ENCODE measurements at regions not wholly inside any gene's neighbourhood (a gene's known extent, or its start where the extent isn't known, plus 50 kb on each side); places are given as distances from the start of the nearest gene placed in this dataset.

DNA sequence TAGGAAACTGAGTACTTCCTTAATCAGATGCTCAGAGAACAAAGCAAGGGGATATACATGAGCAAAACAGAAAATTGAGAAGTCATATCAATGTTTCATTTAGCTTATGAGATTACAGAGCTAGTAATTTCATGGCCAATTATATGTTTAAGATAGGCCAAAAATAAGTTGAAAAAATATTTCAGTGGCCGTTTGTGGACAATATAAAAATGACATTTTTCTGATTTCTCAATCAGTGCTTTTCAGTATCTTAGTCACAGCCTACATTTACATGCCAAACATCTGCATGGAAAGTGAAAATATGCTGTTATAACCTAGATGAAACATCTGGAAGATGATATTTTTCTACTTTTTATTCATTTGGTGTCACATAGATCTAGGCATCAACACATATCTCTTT lies 192.5 kb downstream of the HLX start:
- no peaks in the 10 kb centered on the region for H3K36me3 ChIP-seq (ENCODE audit: insufficient read depth, low read length)
- H3F3A ChIP-seq (ENCODE audit: insufficient read depth, low read length): no peaks in the 10 kb centered on the region
- TF ChIP-seq EZH2 (IDR thresholded peaks at IDR 0.05; ENCODE audit: borderline replicate concordance, low read length): no peak
- TF ChIP-seq, protein P1, sequence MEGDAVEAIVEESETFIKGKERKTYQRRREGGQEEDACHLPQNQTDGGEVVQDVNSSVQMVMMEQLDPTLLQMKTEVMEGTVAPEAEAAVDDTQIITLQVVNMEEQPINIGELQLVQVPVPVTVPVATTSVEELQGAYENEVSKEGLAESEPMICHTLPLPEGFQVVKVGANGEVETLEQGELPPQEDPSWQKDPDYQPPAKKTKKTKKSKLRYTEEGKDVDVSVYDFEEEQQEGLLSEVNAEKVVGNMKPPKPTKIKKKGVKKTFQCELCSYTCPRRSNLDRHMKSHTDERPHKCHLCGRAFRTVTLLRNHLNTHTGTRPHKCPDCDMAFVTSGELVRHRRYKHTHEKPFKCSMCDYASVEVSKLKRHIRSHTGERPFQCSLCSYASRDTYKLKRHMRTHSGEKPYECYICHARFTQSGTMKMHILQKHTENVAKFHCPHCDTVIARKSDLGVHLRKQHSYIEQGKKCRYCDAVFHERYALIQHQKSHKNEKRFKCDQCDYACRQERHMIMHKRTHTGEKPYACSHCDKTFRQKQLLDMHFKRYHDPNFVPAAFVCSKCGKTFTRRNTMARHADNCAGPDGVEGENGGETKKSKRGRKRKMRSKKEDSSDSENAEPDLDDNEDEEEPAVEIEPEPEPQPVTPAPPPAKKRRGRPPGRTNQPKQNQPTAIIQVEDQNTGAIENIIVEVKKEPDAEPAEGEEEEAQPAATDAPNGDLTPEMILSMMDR (IDR thresholded peaks at IDR 0.05; ENCODE audit: low read length): no peak
- H4K20me1 ChIP-seq (ENCODE audit: insufficient read depth, low read length): no peaks in the 10 kb centered on the region
- no peaks in the 10 kb centered on the region for H3K27me3 ChIP-seq (ENCODE audit: insufficient read depth, low read length)
- H3K9me2 ChIP-seq (ENCODE audit: low read depth, low read length): no peaks in the 10 kb centered on the region
- H3K9ac ChIP-seq (ENCODE audit: low read length): no peak overlapping the region
- H3K4me1 ChIP-seq (ENCODE audit: insufficient read depth, low read length, severe bottlenecking): peaks cover 5% of the 10 kb centered on the region
- no peaks in the 10 kb centered on the region for H3K79me2 ChIP-seq (ENCODE audit: insufficient read depth, low read length)
- no peaks in the 10 kb centered on the region for H3K9me3 ChIP-seq (ENCODE audit: low read length)
- H2AFZ ChIP-seq (ENCODE audit: low read length): no peak overlapping the region
- H3K4me2 ChIP-seq (ENCODE audit: low read length): no peak overlapping the region
- H3K27ac ChIP-seq (ENCODE audit: low read depth, low read length, poor library complexity, severe bottlenecking): no peak overlapping the region
- H3K4me3 ChIP-seq (ENCODE audit: low read depth, low read length, poor library complexity, severe bottlenecking): no peak overlapping the region

DNA sequence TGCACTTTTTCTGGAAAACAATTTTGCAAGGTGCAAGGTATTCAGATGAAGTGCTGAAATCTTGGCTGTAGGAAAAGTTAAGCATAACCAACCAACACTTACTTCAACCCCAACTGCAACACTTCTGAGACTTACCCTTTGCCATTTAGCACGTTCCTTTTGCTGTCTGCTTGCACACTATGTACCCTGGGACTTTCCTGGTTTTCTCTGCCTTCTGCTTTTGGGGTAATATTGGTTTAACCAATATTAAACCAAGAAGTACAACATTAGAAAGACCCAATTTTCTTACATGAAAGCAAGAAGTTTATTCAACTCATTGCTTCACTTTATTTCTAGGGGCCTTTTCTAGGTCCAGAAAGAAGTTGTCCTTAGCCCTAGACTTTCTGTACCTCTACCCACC lies 193.0 kb downstream of the HLX start:
- Histone ChIP-seq H4K20me1 (ENCODE audit: insufficient read depth, low read length) (no peaks in the 10 kb centered on the region), H3K27ac (ENCODE audit: low read depth, low read length, poor library complexity, severe bottlenecking) (no peak overlapping the region), H3K9me3 (ENCODE audit: low read length) (no peaks in the 10 kb centered on the region), H3K9ac (ENCODE audit: low read length) (no peak overlapping the region), H2AFZ (ENCODE audit: low read length) (no peak overlapping the region), H3K27me3 (ENCODE audit: insufficient read depth, low read length) (no peaks in the 10 kb centered on the region), H3K36me3 (ENCODE audit: insufficient read depth, low read length) (no peaks in the 10 kb centered on the region), H3K4me1 (ENCODE audit: insufficient read depth, low read length, severe bottlenecking) (peaks cover 5% of the 10 kb centered on the region), H3K9me2 (ENCODE audit: low read depth, low read length) (no peaks in the 10 kb centered on the region), H3F3A (ENCODE audit: insufficient read depth, low read length) (no peaks in the 10 kb centered on the region), H3K79me2 (ENCODE audit: insufficient read depth, low read length) (no peaks in the 10 kb centered on the region), H3K4me3 (ENCODE audit: low read depth, low read length, poor library complexity, severe bottlenecking) (no peak overlapping the region), H3K4me2 (ENCODE audit: low read length) (no peak overlapping the region)
- TF ChIP-seq EZH2 (IDR thresholded peaks at IDR 0.05; ENCODE audit: borderline replicate concordance, low read length): no peak
- TF ChIP-seq, protein P1 (IDR thresholded peaks at IDR 0.05; ENCODE audit: low read length): no peak

DNA sequence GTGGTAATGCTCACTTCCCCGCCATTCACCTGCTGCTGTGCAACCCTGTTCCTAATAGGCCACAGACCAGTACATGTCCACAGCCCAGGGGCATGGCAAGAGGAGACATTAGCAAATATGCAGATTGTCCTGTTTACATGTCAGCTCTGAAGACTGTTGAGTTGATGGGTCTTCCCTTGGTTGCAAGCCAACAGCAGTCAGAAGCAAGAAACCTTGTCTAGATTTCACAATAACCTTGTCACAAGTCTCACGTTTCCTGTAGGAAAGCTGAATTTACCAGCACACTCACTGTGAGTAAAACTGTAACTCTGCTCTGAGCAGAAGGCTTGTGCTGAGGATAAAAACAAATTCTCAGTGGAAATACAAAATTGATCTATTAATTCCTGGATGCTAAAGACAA lies 195.1 kb downstream of the HLX start:
- Histone ChIP-seq H3K9me3 (ENCODE audit: low read length) (no peaks in the 10 kb centered on the region), H3K9me2 (ENCODE audit: low read depth, low read length) (no peaks in the 10 kb centered on the region), H3K9ac (ENCODE audit: low read length) (no peak overlapping the region), H3K4me3 (ENCODE audit: low read depth, low read length, poor library complexity, severe bottlenecking) (no peak overlapping the region), H3K4me2 (ENCODE audit: low read length) (no peak overlapping the region), H3F3A (ENCODE audit: insufficient read depth, low read length) (no peaks in the 10 kb centered on the region), H3K27me3 (ENCODE audit: insufficient read depth, low read length) (no peaks in the 10 kb centered on the region), H3K36me3 (ENCODE audit: insufficient read depth, low read length) (no peaks in the 10 kb centered on the region), H3K79me2 (ENCODE audit: insufficient read depth, low read length) (no peaks in the 10 kb centered on the region), H3K27ac (ENCODE audit: low read depth, low read length, poor library complexity, severe bottlenecking) (no peak overlapping the region), H3K4me1 (ENCODE audit: insufficient read depth, low read length, severe bottlenecking) (peaks cover under 1% of the 10 kb centered on the region), H4K20me1 (ENCODE audit: insufficient read depth, low read length) (no peaks in the 10 kb centered on the region), H2AFZ (ENCODE audit: low read length) (no peak overlapping the region)
- TF ChIP-seq, protein P1 (IDR thresholded peaks at IDR 0.05; ENCODE audit: low read length): no peak
- TF ChIP-seq EZH2 (IDR thresholded peaks at IDR 0.05; ENCODE audit: borderline replicate concordance, low read length): no peak
